H9 (cell line): ENCODE measurements at regions not wholly inside any gene's neighbourhood (a gene's known extent, or its start where the extent isn't known, plus 50 kb on each side); places are given as distances from the start of the nearest gene placed in this dataset.

ENCODE experiments used
- DNase-seq: peaks from one replicate; pipeline ENCODE4 v3.0.0-alpha.2; 2017
- H2AFZ ChIP-seq: one replicate; pipeline ENCODE4 v1.6.1; 2013; ENCODE audit warnings: mild to moderate bottlenecking, low read length, control low read depth, moderate library complexity
- H2AK5ac ChIP-seq: 2 replicates; pipeline ENCODE4 v1.6.1; 2013; ENCODE audit warnings: low read length, control low read depth, mixed read lengths; ENCODE audit not compliant: insufficient read length
- H2BK120ac ChIP-seq: one replicate; pipeline ENCODE4 v1.6.1; 2013; ENCODE audit warnings: low read depth, mild to moderate bottlenecking, low read length, control low read depth, inconsistent platforms; ENCODE audit not compliant: poor library complexity, severe bottlenecking
- H2BK12ac ChIP-seq: 2 replicates; pipeline ENCODE4 v1.6.1; 2013; ENCODE audit warnings: low read length, control low read depth, mixed read lengths, low read depth; ENCODE audit not compliant: insufficient read length
- H2BK15ac ChIP-seq: 2 replicates; pipeline ENCODE4 v1.6.1; 2013; ENCODE audit warnings: low read depth, low read length, control low read depth
- H2BK20ac ChIP-seq: one replicate; pipeline ENCODE4 v1.6.1; 2013; ENCODE audit warnings: low read depth, mild to moderate bottlenecking, low read length, control low read depth, inconsistent platforms; ENCODE audit not compliant: poor library complexity, severe bottlenecking
- H2BK5ac ChIP-seq: 2 replicates; pipeline ENCODE4 v1.6.1; 2013; ENCODE audit warnings: low read length, control low read depth, mixed read lengths; ENCODE audit not compliant: insufficient read length
- H3K14ac ChIP-seq: 2 replicates; pipeline ENCODE4 v1.6.1; 2013; ENCODE audit warnings: low read length, control low read depth; ENCODE audit not compliant: insufficient read depth
- H3K18ac ChIP-seq: 2 replicates; pipeline ENCODE4 v1.6.1; 2013; ENCODE audit warnings: low read depth, mild to moderate bottlenecking, mixed read lengths, low read length, control low read depth; ENCODE audit not compliant: insufficient read length
- H3K23ac ChIP-seq: 2 replicates; pipeline ENCODE4 v1.6.1; 2013; ENCODE audit warnings: low read length, control low read depth, mixed read lengths, low read depth; ENCODE audit not compliant: insufficient read length
- H3K23me2 ChIP-seq: 2 replicates; pipeline ENCODE4 v1.6.1; 2013; ENCODE audit warnings: low read depth, mild to moderate bottlenecking, mixed read lengths, low read length, control low read depth; ENCODE audit not compliant: insufficient read length, poor library complexity, severe bottlenecking
- H3K27ac ChIP-seq: 2 replicates; pipeline ENCODE4 v1.5.1; 2013; ENCODE audit warnings: low read length, control low read depth, mixed read lengths, low read depth; ENCODE audit not compliant: insufficient read length
- H3K27me3 ChIP-seq: 2 replicates; pipeline ENCODE4 v1.6.1; 2013; ENCODE audit warnings: low read length, control low read depth, inconsistent platforms; ENCODE audit not compliant: insufficient read depth
- H3K4ac ChIP-seq: 2 replicates; pipeline ENCODE4 v1.6.1; 2013; ENCODE audit warnings: low read depth, mild to moderate bottlenecking, control low read depth, inconsistent platforms, low read length, moderate library complexity
- H3K4me1 ChIP-seq: 2 replicates; pipeline ENCODE4 v1.6.1; 2013; ENCODE audit warnings: low read length, control low read depth, inconsistent platforms; ENCODE audit not compliant: insufficient read depth
- H3K4me2 ChIP-seq: 2 replicates; pipeline ENCODE4 v1.6.1; 2013; ENCODE audit warnings: low read length, control low read depth, mixed read lengths; ENCODE audit not compliant: insufficient read length, insufficient read depth
- H3K56ac ChIP-seq: 2 replicates; pipeline ENCODE4 v1.6.1; 2013; ENCODE audit warnings: low read depth, mild to moderate bottlenecking, mixed read lengths, low read length, control low read depth; ENCODE audit not compliant: insufficient read length
- H3K79me1 ChIP-seq: 2 replicates; pipeline ENCODE4 v1.6.1; 2013; ENCODE audit warnings: low read depth, mild to moderate bottlenecking, moderate library complexity, low read length, control low read depth, inconsistent platforms; ENCODE audit not compliant: insufficient read depth, poor library complexity, severe bottlenecking
- H3K79me2 ChIP-seq: 2 replicates; pipeline ENCODE4 v1.6.1; 2013; ENCODE audit warnings: low read length, control low read depth, inconsistent platforms; ENCODE audit not compliant: insufficient read depth
- H3K9ac ChIP-seq: 2 replicates; pipeline ENCODE4 v1.6.1; 2013; ENCODE audit warnings: low read length, control low read depth, mixed read lengths; ENCODE audit not compliant: insufficient read length; ENCODE audit errors: extremely low read depth
- H3K9me3 ChIP-seq: one replicate; pipeline ENCODE4 v1.6.1; 2013; ENCODE audit warnings: low read depth, low read length, inconsistent platforms; ENCODE audit not compliant: control insufficient read depth
- H3T11ph ChIP-seq: one replicate; pipeline ENCODE4 v1.6.1; 2013; ENCODE audit warnings: mild to moderate bottlenecking, low read length, control low read depth, inconsistent platforms
- H4K20me1 ChIP-seq: one replicate; pipeline ENCODE4 v1.6.1; 2013; ENCODE audit not compliant: control insufficient read depth, insufficient read length, insufficient read depth
- H4K5ac ChIP-seq: 2 replicates; pipeline ENCODE4 v1.6.1; 2013; ENCODE audit warnings: low read depth, mild to moderate bottlenecking, mixed read lengths, low read length, control low read depth; ENCODE audit not compliant: insufficient read length
- H4K8ac ChIP-seq: replicated peaks from 2 replicates; pipeline ENCODE4 v1.6.1; 2013; ENCODE audit warnings: low read length, control low read depth, mixed read lengths, low read depth; ENCODE audit not compliant: insufficient read length
- H4K91ac ChIP-seq: 2 replicates; pipeline ENCODE4 v1.6.1; 2013; ENCODE audit warnings: low read depth, mild to moderate bottlenecking, moderate library complexity, mixed read lengths, low read length, control low read depth; ENCODE audit not compliant: insufficient read length
- H3K27ac Mint-ChIP-seq, 3 experiments: 2 replicates in 2 of 3; 3 replicates in 1 of 3; pipeline ENCODE4 v1.8.0; 2020 to 2021; ENCODE audit warnings: mixed read lengths in 3 of 3, mild to moderate bottlenecking in 1 of 3, moderate library complexity in 1 of 3
- H3K27me3 Mint-ChIP-seq: 2 replicates; pipeline ENCODE4 v1.8.0; 2021; ENCODE audit warnings: low read depth, mild to moderate bottlenecking, moderate library complexity, mixed read lengths
- H3K36me3 Mint-ChIP-seq, 3 experiments: 2 replicates in 2 of 3; 3 replicates in 1 of 3; pipeline ENCODE4 v1.8.0; 2020 to 2021; ENCODE audit warnings: low read depth in 3 of 3, mixed read lengths in 3 of 3; ENCODE audit not compliant: insufficient read depth in 1 of 3
- H3K4me1 Mint-ChIP-seq, 2 experiments: 2 replicates each; pipeline ENCODE4 v1.8.0; 2020; ENCODE audit warnings: mixed read lengths in 2 of 2
- H3K4me3 Mint-ChIP-seq, 2 experiments: 2 replicates in 1 of 2; 3 replicates in 1 of 2; pipeline ENCODE4 v1.8.0; 2020 to 2021; ENCODE audit warnings: mild to moderate bottlenecking in 2 of 2, mixed read lengths in 2 of 2, moderate library complexity in 1 of 2
- H3K9me3 Mint-ChIP-seq, 2 experiments: 2 replicates in 1 of 2; 3 replicates in 1 of 2; pipeline ENCODE4 v1.8.0; 2020; ENCODE audit warnings: mild to moderate bottlenecking in 2 of 2, mixed read lengths in 2 of 2, moderate library complexity in 1 of 2
- WGBS: extraction: QIAGEN DNeasy Blood & Tissue Kit; methylation state at CpG from one replicate; pipeline ENCODE4 v1.1.7; 2013; ENCODE audit warnings: missing lambda C conversion rate, low lambda C conversion rate, mixed read lengths; ENCODE audit not compliant: insufficient read length; ENCODE audit errors: extremely low coverage; 5-methylcytosine and 5-hydroxymethylcytosine counted together
- TF ChIP-seq, protein P1 (sequence below): fragments of 200-600 bp; sonication (generic); conservative IDR thresholded peaks from 3 replicates; pipeline ENCODE4 v1.8.0; 2021; ENCODE audit warnings: antibody characterized with exemption, mild to moderate bottlenecking

GRCh38 chr2:15040429-15041084, 408.0 kb downstream of the LRATD1 start:
- Histone ChIP-seq H3K27me3 (no peaks in the 10 kb centered on the region), H3K9me3 (no peaks in the 10 kb centered on the region), H2BK20ac (no peak overlapping the region), H2BK15ac (no peak overlapping the region), H3K9ac (no peak overlapping the region), H2AK5ac (no peak overlapping the region), H3K4ac (no peak overlapping the region), H2BK120ac (no peak overlapping the region), H3K23ac (no peak overlapping the region), H3K56ac (no peak overlapping the region), H3K79me1 (no peaks in the 10 kb centered on the region), H3K4me1 (peaks cover 9% of the 10 kb centered on the region; the same call in 1 of the 2 replicates), H4K20me1 (no peaks in the 10 kb centered on the region), H3K14ac (no peak overlapping the region), H3K79me2 (no peaks in the 10 kb centered on the region), H4K5ac (no peak overlapping the region), H3K27ac (no peak overlapping the region), H2AFZ (no peak overlapping the region), H4K91ac (no peak overlapping the region), H2BK12ac (no peak overlapping the region), H3K4me2 (no peak overlapping the region), H4K8ac (no peak overlapping the region), H3T11ph (no peak overlapping the region), H3K18ac (no peak overlapping the region), H3K23me2 (no peaks in the 10 kb centered on the region), H2BK5ac (no peak overlapping the region)
- WGBS = no CpG with 5 or more reads among the region's 8 CpGs
- TF ChIP-seq, protein P1, sequence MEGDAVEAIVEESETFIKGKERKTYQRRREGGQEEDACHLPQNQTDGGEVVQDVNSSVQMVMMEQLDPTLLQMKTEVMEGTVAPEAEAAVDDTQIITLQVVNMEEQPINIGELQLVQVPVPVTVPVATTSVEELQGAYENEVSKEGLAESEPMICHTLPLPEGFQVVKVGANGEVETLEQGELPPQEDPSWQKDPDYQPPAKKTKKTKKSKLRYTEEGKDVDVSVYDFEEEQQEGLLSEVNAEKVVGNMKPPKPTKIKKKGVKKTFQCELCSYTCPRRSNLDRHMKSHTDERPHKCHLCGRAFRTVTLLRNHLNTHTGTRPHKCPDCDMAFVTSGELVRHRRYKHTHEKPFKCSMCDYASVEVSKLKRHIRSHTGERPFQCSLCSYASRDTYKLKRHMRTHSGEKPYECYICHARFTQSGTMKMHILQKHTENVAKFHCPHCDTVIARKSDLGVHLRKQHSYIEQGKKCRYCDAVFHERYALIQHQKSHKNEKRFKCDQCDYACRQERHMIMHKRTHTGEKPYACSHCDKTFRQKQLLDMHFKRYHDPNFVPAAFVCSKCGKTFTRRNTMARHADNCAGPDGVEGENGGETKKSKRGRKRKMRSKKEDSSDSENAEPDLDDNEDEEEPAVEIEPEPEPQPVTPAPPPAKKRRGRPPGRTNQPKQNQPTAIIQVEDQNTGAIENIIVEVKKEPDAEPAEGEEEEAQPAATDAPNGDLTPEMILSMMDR = no peak
- no peak overlapping the region for H3K27ac Mint-ChIP-seq
- peaks cover under 1% of the 10 kb centered on the region in 2 experiments; a peak in 2 of 5 replicates for H3K9me3 Mint-ChIP-seq
- H3K4me1 Mint-ChIP-seq = peaks cover 31 to 35% of the 10 kb centered on the region in 2 experiments
- DNase-seq = no peak
- H3K36me3 Mint-ChIP-seq = peaks cover 0 to 1% (median 0%) of the 10 kb centered on the region in 3 experiments; a peak in 2 of 7 replicates
- no peaks in the 10 kb centered on the region; the same call in none of the 2 replicates for H3K27me3 Mint-ChIP-seq
- no peak overlapping the region for H3K4me3 Mint-ChIP-seq
